HFF-Myc (cell line): ENCODE measurements at regions not wholly inside any gene's neighbourhood (a gene's known extent, or its start where the extent isn't known, plus 50 kb on each side); places are given as distances from the start of the nearest gene placed in this dataset.

ENCODE experiments used
- DNase-seq: peaks from one replicate; pipeline ENCODE4 v3.0.0-alpha.2; 2011; ENCODE audit warnings: low read depth; ENCODE audit errors: extremely low read depth
- H3K4me3 ChIP-seq: replicated peaks from 2 replicates; pipeline ENCODE4 v1.5.1; 2011; ENCODE audit warnings: low read depth, mild to moderate bottlenecking, control low read depth, low read length
- TF ChIP-seq, protein P1 (sequence below): IDR thresholded peaks from 2 replicates; pipeline ENCODE4 v1.5.1; 2012; ENCODE audit warnings: mild to moderate bottlenecking, low read depth, low read length, control low read depth; ENCODE audit errors: missing control alignments

DNA sequence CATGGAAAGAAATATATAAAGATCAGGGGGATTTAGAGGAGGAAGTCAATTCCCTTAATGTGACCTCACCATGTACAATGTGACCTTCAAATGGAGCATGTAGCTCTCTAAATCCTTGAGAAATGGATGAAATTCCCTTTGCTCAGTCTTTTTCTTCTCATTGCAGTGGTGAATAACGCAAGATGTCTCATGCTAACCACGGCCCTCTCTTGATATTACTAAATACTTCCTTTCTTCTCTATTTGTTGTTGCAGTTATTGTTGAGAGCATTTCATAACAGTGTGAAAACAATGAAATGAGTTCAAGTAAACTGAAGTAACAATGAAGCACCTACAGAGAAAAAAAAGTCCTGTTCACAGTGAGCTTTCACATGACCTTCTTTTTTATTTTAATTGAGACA is 55.6 kb downstream of the ZNF281 start:
- TF ChIP-seq, protein P1, sequence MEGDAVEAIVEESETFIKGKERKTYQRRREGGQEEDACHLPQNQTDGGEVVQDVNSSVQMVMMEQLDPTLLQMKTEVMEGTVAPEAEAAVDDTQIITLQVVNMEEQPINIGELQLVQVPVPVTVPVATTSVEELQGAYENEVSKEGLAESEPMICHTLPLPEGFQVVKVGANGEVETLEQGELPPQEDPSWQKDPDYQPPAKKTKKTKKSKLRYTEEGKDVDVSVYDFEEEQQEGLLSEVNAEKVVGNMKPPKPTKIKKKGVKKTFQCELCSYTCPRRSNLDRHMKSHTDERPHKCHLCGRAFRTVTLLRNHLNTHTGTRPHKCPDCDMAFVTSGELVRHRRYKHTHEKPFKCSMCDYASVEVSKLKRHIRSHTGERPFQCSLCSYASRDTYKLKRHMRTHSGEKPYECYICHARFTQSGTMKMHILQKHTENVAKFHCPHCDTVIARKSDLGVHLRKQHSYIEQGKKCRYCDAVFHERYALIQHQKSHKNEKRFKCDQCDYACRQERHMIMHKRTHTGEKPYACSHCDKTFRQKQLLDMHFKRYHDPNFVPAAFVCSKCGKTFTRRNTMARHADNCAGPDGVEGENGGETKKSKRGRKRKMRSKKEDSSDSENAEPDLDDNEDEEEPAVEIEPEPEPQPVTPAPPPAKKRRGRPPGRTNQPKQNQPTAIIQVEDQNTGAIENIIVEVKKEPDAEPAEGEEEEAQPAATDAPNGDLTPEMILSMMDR = no peak
- H3K4me3 ChIP-seq = no peak overlapping the region
- DNase-seq = no peak

DNA sequence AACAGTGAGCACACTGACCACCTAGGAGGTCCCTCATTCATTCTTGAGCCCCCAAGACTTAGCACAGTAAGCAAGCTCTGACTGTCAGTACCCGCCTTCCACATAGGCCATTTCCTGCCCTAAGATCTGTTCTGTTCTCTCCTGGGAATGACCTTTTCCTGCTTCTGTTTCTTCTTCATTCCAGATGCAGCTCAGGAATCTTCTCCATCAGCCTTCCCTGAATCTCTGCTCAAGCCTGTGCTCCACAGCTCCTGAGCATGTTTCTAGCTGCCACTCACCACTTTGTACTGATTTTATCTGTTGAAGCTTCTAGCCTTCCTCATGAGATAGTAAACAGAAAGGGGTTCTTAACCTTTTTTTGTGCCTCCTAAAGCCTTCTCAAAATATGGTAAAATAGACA is 56.6 kb downstream of the ZNF281 start:
- H3K4me3 ChIP-seq = no peak overlapping the region
- no peak for DNase-seq
- TF ChIP-seq, protein P1 = no peak

DNA sequence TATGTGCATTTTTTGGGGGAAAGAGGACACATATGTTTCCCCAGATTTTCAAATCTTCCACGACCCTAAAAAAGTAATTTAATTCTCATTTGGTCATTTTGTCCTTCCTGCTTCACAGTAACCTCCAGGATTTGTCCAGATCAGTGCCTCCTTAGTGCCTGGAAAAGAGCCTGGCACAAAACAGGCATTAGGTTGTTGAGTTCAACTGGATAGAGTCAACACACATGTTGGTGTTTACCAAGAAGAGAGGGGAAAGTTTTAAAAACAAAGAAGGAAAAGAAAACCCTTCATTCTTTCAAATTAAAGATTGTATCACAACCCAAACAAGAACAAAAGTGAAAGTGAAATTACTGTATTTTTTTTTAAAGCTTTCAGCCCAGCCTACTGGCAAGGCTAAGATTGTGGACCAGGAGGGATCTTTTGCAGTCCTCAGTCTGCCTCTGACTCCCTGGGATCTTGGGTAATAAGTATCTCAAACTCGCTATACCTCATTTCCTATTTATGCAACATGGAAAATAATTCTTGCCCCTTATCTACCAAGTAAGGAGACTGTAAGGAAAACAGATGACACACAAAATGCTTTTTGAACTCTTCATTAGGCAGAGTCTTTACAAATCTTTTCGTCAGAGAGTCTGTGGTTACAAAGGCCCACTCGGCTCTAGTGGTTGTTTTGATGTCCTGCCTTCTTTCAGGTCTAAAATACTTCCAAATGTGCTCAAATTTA is 57.8 kb downstream of the ZNF281 start:
- TF ChIP-seq, protein P1 = no peak
- peak; percentile 54 for DNase-seq
- no peak overlapping the region for H3K4me3 ChIP-seq

DNA sequence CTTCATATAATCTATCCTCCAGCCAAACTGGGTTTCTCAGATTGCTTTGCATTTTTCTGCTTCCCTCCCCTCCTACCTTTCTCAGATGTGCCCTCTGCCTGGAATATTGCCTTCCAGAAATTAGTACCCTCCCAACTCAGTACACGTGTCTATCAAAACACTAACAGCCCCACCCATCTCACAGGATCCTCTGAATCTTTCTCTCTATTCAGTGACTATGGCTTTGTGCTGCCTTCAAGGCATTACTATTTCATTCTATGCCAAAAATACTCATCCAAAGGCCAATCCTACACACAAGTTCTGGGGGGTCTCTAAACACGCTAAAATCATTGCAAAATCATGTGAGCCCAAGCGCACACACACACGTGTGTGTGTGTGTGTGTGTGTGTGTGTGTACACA is 58.4 kb downstream of the ZNF281 start:
- TF ChIP-seq, protein P1 = no peak
- DNase-seq = no peak
- H3K4me3 ChIP-seq = no peak overlapping the region

DNA sequence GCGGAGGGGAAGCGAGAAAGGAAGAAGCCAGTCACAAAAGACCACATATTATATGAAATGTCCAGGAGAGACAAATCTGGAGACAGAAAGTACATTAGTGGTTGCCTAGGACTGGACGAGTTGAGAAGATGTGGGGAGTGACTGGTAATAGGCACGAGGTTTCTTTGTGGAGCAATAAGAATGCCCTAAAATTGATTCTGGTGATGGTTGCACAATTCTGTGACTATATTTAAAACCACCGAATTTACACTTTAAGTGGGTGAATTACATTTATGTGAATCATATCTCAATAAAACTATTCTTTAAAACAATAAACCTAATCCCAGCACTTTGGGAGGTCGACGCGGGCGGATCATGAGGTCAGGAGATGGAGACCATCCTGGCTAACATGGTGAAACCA is 63.1 kb downstream of the ZNF281 start:
- TF ChIP-seq, protein P1 = no peak
- no peak for DNase-seq
- H3K4me3 ChIP-seq = no peak overlapping the region

DNA sequence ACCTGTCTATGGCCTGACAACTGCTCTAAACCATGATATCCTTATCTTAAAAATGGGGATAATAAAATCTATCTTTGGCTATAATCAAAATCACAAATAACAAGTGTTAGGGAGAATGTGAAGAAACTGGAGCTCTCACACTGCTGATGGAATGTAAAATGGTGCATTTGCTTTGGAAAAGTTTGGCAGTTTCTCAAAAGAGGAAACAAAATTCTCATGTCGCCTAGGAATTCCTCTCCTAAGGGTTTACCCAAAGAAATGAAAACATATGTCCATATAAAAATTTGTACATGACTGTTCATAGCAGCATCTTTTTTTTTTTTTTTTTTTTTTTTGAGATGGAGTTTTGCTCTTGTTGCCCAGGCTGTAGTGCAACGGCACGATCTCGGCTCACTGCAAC is 64.3 kb downstream of the ZNF281 start:
- TF ChIP-seq, protein P1 = no peak
- H3K4me3 ChIP-seq = no peak overlapping the region
- no peak for DNase-seq

DNA sequence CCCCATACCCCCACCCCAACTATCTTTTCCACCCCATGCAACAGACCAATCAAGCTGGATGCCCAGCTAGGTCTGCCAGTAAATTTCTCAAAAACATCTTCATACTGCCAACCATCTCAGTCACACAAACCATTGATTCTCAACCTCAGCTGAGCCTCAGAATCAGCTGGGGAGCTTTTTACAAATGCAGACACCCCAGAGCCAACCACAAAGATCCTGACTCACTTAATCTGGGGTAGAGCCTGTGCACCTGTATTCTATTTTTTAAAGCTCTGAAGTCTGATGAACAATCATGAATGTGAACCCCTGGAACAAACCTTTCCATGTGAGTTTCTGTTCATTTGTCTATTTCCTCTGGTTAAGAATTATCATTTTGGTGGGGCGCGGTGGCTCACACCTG is 66.0 kb downstream of the ZNF281 start:
- DNase-seq = no peak
- no peak overlapping the region for H3K4me3 ChIP-seq
- TF ChIP-seq, protein P1 = no peak
